Tibial nerve (tissue), 4 donors: ENCODE measurements at regions not wholly inside any gene's neighbourhood (a gene's known extent, or its start where the extent isn't known, plus 50 kb on each side); places are given as distances from the start of the nearest gene placed in this dataset.
"Not testable (repeated sequence)": the region's sequence is repeated elsewhere in the genome, so short reads cannot be mapped to it uniquely, and the experiment has no call there.

Experiments used
- DNase-seq, 2 donors: peaks; one replicate each; pipeline ENCODE4 v3.0.0-alpha.2; 2019; ENCODE audit warnings: low spot score in 2 of 2
- H3K27ac ChIP-seq, 4 donors: fragments of 200-600 bp; sonication (generic) in 3 of 4; one replicate each; pipeline ENCODE4 v1.5.1; 2017 to 2019; ENCODE audit warnings: mild to moderate bottlenecking in 1 of 4
- H3K27me3 ChIP-seq, 2 donors: fragments of 200-600 bp; sonication (generic) in 1 of 2; one replicate each; pipeline versions ENCODE4 v1.5.1 to v1.6.0; 2017 to 2019
- H3K36me3 ChIP-seq, 3 donors: fragments of 200-600 bp; sonication (generic); one replicate each; pipeline ENCODE4 v1.5.1; 2018 to 2019
- H3K4me1 ChIP-seq, 4 donors: fragments of 200-600 bp; sonication (generic) in 3 of 4; one replicate each; pipeline ENCODE4 v1.5.1; 2017 to 2019
- H3K4me3 ChIP-seq, 4 donors: fragments of 200-600 bp; sonication (generic) in 3 of 4; one replicate each; pipeline ENCODE4 v1.5.1; 2017 to 2019; ENCODE audit warnings: mild to moderate bottlenecking in 1 of 4, moderate library complexity in 1 of 4
- H3K9me3 ChIP-seq, 4 donors: fragments of 200-600 bp; sonication (generic) in 3 of 4; one replicate each; pipeline ENCODE4 v1.5.1; 2017 to 2019
- EP300 ChIP-seq, 2 donors: sonication (generic); formaldehyde crosslinking; IDR thresholded peaks; one replicate each; pipeline ENCODE4 v1.6.1; 2017; ENCODE audit warnings: antibody characterized with exemption in 2 of 2, mild to moderate bottlenecking in 1 of 2
- POLR2A ChIP-seq, 2 donors: fragments of 450-650 bp; IDR thresholded peaks; one replicate each; pipeline ENCODE4 v1.6.1; 2017; ENCODE audit warnings: antibody characterized with exemption in 2 of 2, mild to moderate bottlenecking in 2 of 2, moderate library complexity in 2 of 2
- WGBS, 2 donors: methylation state at CpG; one replicate each; pipeline ENCODE4 v1.1.5; 2018; 5-methylcytosine and 5-hydroxymethylcytosine counted together
- TF ChIP-seq, protein P1 (sequence below), 5 experiments: fragments of 200-600 bp in 3 of 5; fragments of 450-650 bp in 2 of 5; sonication (generic) in 3 of 5; IDR thresholded peaks; one replicate each; pipeline ENCODE4 v1.5.1; 2016 to 2019; ENCODE audit warnings: antibody characterized with exemption in 5 of 5, mild to moderate bottlenecking in 3 of 5, moderate library complexity in 2 of 5

DNA sequence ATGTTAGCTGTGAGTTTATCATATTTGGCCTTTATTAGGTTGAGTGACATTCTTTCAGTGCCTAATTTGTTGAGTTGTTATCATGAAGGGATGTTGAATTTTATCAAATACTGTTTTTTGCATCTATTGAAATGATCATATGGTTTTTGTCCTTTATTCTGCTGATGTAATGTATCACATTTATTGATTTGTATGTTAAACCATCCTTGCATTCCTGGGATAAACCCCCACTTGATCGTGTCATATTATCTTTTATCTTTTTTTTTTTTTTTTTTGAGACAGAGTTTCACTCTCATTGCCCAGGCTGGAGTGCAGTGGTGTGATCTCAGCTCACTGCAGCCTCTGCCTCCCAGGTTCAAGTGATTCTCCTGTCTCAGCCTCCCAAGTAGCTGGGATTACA, 51.9 kb upstream of the MFGE8 start:
- not testable (repeated sequence) for H3K4me1 ChIP-seq

DNA sequence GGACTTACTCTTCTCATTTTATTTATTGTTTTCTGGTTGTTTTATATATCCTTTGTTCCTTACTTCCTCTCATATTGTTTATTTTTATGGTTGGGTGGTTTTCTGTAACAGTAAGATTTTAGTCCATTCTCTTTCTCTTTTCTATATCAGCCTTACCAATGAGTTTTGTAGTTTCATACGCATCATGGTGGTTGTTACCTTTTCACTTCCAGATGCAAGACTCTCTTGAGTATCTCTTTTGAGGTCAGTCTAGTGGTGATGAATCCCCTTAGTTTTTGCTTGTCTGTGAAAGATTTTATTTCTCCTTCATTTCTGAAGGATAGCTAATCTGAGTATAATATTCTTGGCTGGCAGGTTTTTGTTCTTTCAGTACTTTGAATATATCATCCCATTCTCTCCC, 57.1 kb upstream of the MFGE8 start:
- no peaks in the 10 kb centered on the region for H3K4me1 ChIP-seq
- H3K4me3 ChIP-seq = no peak overlapping the region
- peaks cover 0 to 23% (median 7%) of the 10 kb centered on the region in 4 donors for H3K9me3 ChIP-seq
- 48 to 51% methylated on average over 1 of the region's 1 CpG for WGBS, 2 donors
- H3K27ac ChIP-seq = no peak overlapping the region
- H3K36me3 ChIP-seq = no peaks in the 10 kb centered on the region
- TF ChIP-seq, protein P1, sequence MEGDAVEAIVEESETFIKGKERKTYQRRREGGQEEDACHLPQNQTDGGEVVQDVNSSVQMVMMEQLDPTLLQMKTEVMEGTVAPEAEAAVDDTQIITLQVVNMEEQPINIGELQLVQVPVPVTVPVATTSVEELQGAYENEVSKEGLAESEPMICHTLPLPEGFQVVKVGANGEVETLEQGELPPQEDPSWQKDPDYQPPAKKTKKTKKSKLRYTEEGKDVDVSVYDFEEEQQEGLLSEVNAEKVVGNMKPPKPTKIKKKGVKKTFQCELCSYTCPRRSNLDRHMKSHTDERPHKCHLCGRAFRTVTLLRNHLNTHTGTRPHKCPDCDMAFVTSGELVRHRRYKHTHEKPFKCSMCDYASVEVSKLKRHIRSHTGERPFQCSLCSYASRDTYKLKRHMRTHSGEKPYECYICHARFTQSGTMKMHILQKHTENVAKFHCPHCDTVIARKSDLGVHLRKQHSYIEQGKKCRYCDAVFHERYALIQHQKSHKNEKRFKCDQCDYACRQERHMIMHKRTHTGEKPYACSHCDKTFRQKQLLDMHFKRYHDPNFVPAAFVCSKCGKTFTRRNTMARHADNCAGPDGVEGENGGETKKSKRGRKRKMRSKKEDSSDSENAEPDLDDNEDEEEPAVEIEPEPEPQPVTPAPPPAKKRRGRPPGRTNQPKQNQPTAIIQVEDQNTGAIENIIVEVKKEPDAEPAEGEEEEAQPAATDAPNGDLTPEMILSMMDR (IDR thresholded peaks at IDR 0.05) = no peak
- TF ChIP-seq EP300 (IDR thresholded peaks at IDR 0.05) (no peak), POLR2A (IDR thresholded peaks at IDR 0.05) (no peak)
- no peak for DNase-seq
- no peaks in the 10 kb centered on the region for H3K27me3 ChIP-seq

More for the DNA sequence above, 51.9 kb upstream of the MFGE8 start:
- 90 to 100% methylated on average over 1 of the region's 1 CpG for WGBS, 2 donors
- not testable (repeated sequence) for H3K27me3 ChIP-seq, H3K4me3 ChIP-seq, H3K36me3 ChIP-seq, H3K27ac ChIP-seq, DNase-seq
- H3K9me3 ChIP-seq = peaks cover 0 to 43% (median 12%) of the 10 kb centered on the region in 4 donors

DNA sequence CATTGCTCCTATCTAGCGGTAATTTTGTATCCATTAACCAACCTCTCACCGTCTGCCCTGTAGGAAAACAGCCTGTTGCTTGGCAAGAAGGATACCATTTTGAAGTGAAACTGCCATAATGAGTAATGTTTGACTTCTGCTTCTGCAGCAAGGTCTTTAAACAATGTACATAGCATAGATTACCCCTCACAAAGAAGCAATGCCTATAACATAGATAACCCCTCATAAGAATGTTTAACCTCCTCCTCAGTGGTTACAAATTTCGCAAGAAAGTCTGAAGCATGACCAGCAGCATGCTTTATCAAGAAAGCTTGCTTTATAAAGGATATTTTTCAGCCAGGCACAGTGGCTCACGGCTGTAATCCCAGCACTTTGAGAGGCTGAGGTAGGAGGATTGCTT, 61.2 kb upstream of the MFGE8 start:
- Histone ChIP-seq H3K27me3 (no peaks in the 10 kb centered on the region), H3K36me3 (no peaks in the 10 kb centered on the region), H3K4me3 (no peak overlapping the region), H3K4me1 (no peaks in the 10 kb centered on the region), H3K9me3 (peaks cover 0 to 11% (median 0%) of the 10 kb centered on the region in 4 donors), H3K27ac (no peak overlapping the region)
- 83 to 91% methylated on average over 4 of the region's 4 CpGs for WGBS, 2 donors
- no peak for DNase-seq
- no peak for TF ChIP-seq POLR2A (IDR thresholded peaks at IDR 0.05)
- TF ChIP-seq, protein P1 (IDR thresholded peaks at IDR 0.05) = no peak
- TF ChIP-seq EP300 (IDR thresholded peaks at IDR 0.05) = no peak

DNA sequence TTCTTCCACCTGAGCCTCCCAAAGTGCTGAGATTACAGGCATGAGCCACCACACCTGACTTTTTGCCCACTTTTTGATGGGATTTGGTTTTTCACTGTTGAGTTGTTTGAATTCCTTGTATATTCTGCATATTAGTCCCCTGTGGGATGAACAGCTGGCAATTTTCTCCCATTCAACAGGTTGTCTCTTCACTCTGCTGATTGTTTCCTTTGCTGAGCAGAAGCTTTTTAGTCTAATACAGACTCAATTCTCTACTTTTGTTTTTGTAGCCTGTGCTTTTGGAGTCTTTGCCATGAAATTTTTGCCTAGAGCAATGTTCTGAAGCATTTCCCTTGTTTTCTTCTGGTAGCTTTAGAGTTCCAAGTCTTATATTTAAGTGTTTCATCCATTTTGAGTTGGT, 62.7 kb upstream of the MFGE8 start:
- H3K4me1 ChIP-seq = no peaks in the 10 kb centered on the region
- no peaks in the 10 kb centered on the region for H3K36me3 ChIP-seq
- peaks cover 0 to 5% (median 0%) of the 10 kb centered on the region in 4 donors for H3K9me3 ChIP-seq
- DNase-seq = no peak
- H3K27ac ChIP-seq = no peak overlapping the region
- TF ChIP-seq, protein P1 (IDR thresholded peaks at IDR 0.05) = no peak
- no peak for TF ChIP-seq EP300 (IDR thresholded peaks at IDR 0.05)
- no peak for TF ChIP-seq POLR2A (IDR thresholded peaks at IDR 0.05)
- H3K4me3 ChIP-seq = no peak overlapping the region
- H3K27me3 ChIP-seq = no peaks in the 10 kb centered on the region

DNA sequence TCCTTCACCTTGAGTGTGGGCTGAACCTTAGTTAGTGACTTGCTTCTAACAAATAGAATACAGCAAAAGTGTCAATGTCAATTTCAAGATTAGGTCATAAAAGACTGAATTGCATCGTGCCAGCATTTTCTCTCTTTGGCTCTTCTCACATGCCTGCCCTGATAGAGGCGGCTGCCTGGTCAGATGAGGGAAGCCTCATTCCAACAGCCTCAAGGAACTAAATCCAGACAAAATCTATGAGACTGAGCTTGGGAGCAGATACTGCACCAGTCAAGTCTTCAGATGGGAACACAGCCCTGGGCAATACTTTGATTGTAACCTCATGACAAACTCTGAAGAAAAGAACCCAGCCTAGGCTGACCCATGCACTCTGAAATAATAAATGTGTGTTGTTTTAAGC, 63.5 kb upstream of the MFGE8 start:
- WGBS, 2 donors = 88 to 90% methylated on average over 2 of the region's 2 CpGs
- Histone ChIP-seq H3K36me3 (no peaks in the 10 kb centered on the region), H3K4me1 (peaks cover 0 to 1% (median 0%) of the 10 kb centered on the region in 4 donors), H3K9me3 (peaks cover 0 to 3% (median 0%) of the 10 kb centered on the region in 4 donors), H3K27me3 (no peaks in the 10 kb centered on the region), H3K27ac (no peak overlapping the region), H3K4me3 (no peak overlapping the region)
- no peak for TF ChIP-seq EP300 (IDR thresholded peaks at IDR 0.05)
- no peak for TF ChIP-seq POLR2A (IDR thresholded peaks at IDR 0.05)
- TF ChIP-seq, protein P1 (IDR thresholded peaks at IDR 0.05) = no peak
- DNase-seq = no peak

DNA sequence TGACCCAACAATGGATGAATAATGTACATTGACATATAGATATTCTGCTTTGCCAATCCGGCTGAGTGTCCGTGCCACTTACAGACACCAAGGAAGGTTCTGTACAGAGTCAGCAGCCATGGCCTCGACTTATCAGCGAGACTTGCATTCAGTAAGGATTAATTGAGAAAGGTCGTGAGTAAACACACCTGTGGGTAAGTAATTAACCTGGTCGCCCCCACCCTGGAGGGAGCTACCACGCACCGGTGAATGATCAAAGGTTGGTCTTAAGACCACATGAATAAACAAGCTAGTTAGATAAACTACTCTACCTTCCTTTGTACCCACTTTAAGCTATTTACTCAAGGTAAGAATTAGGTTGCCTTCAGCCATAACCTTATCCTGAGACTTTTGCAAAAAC, 66.5 kb upstream of the MFGE8 start:
- no peak for TF ChIP-seq EP300 (IDR thresholded peaks at IDR 0.05)
- no peak for TF ChIP-seq POLR2A (IDR thresholded peaks at IDR 0.05)
- TF ChIP-seq, protein P1 (IDR thresholded peaks at IDR 0.05) = no peak
- peaks cover 0 to 16% (median 11%) of the 10 kb centered on the region in 4 donors for H3K4me1 ChIP-seq
- no peak overlapping the region for H3K4me3 ChIP-seq
- peaks cover 0 to 3% (median 0%) of the 10 kb centered on the region in 4 donors for H3K9me3 ChIP-seq
- H3K36me3 ChIP-seq = no peaks in the 10 kb centered on the region
- DNase-seq = no peak
- H3K27ac ChIP-seq = no peak overlapping the region
- 83 to 90% methylated on average over 8 of the region's 8 CpGs for WGBS, 2 donors
- no peaks in the 10 kb centered on the region for H3K27me3 ChIP-seq
